HG02763 (cell line): ENCODE measurements at regions not wholly inside any gene's neighbourhood (a gene's known extent, or its start where the extent isn't known, plus 50 kb on each side); places are given as distances from the start of the nearest gene placed in this dataset.
"Not testable (repeated sequence)": the region's sequence is repeated elsewhere in the genome, so short reads cannot be mapped to it uniquely, and the experiment has no call there.

Experiments
- ATAC-seq: cut with Tn5 transposase; IDR thresholded peaks from one replicate; pipeline ENCODE4 v1.9.1; 2021; ENCODE audit warnings: mild to moderate bottlenecking, moderate library complexity; ENCODE audit not compliant: unreplicated experiment

DNA sequence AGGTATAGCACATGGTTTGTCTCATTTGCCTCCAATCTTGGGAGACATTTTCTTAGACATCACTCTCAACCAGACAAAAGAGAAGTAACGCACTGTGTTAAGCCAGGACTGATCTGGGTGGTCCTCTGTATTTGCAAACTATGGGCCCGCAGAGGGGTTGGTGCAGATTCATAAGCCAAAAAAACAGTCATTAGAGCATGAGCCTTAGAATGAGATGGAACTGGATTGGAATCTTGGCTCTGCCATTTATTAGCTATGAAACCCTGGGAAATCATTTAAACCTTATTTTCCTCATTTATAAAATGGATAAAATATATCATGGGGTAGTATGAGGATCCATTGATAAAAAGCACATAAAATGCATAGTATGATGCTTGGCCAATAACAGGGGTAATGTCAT is 213.5 kb upstream of the APCDD1 start:
- no peak for ATAC-seq

DNA sequence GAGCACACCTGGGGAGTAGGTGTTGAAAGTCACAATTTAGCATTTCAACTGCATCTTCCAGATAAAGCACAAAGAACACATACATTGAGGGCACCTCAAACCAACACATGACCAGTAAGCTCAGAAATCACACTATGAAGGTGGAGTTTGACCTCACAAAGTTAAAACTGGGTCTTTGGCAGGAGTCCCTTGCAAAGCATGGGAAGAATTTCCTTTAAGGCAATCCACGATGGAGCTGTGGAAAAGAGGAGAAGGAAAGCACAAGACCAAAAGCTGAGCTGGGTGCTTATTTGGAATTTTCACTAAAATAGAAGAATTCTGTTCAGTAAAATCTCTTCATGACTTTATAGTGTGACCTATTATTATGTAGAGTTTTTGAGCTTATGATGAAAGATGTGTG is 212.9 kb upstream of the APCDD1 start:
- no peak for ATAC-seq

DNA sequence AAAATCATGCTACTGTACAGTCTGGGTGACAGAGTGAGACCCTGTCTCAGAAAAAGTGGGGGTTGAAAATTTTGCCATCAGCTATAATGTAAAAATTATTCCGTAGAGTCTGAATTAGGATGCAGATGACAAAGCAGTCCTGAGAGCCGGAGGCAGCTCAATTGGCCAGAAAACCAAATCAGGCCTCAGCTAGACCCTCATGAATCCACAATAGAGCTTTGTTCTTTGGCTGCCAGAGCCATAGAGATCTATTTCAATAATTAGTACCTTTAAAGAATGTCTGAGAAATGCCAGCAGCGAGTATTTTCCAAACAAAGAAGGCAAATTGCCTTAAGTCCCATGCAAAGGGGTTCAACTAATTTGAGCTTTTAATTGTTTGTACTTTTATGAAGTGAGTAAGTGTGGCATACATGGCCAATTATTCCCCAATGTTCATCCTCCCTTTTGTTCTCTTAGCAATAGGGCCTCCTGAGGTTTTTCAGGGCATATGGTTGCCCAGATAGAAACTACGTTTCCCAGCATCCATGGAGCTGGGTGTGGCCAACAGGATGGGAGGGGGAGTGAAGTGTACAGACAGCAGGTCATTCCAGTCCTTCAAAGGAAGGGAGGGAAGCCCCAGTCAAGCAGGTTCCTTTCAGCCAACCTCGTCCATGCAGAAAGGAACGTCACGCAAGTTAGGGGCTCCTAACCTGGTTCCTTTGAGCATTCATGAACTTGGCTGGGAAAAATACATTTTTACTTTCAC is 211.3 kb upstream of the APCDD1 start:
- no peak for ATAC-seq

DNA sequence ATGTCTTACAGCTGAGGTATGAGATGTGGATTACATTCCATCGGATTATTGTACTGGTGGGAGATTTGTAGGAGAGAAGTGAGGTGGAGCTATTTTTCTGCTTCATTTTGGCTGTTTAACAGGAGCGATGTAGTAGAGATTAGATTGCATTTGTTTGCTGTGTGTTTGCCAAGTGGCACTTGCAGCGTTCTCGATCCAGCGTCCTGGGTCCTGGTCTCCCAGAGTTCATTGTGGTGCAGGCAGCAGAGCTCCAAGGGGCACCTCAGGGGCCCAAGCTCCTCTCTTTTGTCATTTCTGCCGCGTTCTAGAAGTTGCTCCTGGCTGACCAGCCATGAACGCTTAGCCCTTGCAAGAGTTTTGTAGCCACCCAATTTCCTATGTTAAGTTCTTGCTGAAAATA is 210.1 kb upstream of the APCDD1 start:
- no peak for ATAC-seq

DNA sequence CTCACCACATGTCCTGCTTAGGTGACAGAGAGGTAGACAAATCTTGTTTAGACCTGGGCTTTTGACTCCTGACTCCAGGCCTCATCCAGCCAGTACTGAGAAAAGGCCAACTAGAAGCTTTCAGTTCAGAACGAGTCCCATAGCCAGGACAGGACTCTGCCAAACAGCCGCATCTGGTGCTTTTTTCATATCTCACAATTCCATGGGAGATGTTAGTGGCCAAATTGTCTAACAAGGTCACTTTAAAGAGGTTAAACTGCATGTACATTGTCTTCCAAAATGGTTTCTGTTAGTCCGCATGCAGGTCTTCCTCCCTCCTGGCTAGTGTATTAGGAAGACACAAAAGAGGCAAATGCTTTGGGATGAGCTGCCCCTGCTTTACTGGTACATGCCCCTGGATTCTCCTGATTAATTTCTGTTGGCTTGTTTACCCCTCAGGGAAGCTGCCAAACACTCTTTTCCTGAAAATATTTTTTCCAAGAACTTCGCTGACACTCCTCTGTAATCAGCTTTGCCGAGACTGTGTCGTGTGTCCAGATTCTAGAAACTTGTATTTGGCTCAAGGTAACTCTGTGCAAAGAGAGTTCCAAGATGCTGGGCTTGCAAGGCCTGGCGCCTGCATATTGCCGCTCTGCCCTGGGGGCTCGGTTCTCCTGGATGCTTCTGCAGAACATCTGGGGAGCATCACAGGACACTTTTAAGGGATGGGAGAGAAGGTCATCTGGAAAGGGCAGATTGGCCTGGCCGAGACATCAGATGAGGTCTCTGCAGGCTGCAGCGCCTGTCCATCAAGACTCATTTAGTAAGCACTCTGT is 209.2 kb upstream of the APCDD1 start:
- no peak for ATAC-seq

DNA sequence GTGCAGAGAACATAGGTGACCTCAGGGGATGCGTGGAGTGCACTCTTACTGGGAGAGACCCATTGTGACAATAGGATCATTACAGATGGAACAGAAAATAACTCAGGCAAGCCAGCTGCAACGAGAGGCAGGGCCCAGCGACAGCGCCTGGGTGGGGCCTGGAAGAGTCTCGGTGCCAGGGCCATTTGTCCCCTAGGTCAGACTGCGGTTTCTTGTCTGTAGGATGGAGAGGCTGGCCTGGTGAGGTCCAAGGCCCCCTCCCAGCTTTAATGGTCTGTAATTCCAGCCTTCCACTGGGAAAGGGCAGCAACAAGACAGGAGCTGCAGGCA is 208.6 kb upstream of the APCDD1 start:
- ATAC-seq: no peak

DNA sequence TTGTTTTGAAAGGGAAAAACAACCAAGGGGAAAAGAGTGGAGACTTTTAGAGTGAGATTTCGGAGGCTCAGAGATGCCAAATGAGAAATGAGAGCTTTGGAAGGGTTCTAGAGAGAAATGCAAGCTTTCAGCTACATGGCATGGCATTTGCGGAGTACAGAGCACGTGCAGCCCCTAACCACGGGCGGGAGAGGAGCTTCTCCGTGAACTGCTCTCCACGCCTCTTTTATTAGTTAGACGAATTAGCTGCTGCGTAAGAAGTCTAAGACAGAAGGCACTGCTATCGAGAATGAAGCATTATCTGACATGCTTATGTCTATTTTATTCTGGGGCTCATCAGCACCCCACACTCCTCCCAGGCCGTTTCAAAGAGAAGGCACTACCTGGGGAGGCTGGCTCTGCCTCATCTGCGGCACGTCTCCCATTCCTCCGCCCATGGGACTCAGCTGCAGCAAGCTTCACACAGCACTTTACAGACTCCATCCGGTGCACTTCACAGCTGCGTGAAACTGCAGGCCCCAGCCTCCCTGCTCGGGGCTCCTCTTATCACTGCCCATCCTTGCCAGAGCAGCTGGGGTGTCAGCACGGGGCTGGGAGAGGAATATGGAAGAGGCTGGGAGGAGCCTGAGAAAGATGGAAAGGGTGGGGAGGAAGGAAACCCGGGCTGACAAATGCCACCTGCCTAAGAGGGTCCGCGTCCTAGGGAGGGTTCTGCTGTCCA is 207.3 kb upstream of the APCDD1 start:
- ATAC-seq: no peak

DNA sequence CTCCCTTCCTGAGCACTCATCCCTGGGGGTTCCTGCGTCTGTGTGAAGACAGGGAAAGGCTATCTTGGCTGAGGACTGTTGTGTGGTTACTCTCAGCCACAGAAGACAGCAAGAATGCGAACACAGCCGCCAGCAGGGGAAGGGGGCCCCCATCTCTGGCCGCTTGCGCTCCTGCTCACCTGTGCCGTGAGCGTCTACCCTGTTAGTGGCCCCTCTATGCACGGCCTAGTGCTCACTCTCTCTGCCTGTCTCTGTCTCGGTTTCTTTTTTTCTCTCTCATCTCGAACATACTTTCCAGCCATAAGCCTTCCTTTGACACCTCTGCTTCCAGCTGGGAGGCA is 206.7 kb upstream of the APCDD1 start:
- ATAC-seq: no peak

DNA sequence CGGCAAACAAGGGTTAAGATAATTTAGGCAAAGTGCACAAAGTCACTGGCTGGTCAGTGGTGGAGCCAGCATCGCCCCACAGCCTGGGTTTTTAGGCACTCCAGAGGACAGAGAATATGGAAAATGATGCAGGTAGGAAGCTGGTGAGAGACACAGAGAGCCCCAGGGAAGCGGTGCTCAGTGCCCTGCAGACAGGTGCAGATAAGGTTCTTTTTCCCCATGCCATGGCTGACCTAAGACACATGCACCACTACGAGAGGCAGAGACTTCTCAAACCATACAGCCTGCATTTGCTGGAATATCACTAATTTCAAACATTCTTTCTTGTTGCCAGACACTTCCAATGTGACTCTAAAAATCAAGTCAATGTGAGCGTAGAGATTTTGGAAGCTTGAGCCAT is 205.7 kb upstream of the APCDD1 start:
- no peak for ATAC-seq

DNA sequence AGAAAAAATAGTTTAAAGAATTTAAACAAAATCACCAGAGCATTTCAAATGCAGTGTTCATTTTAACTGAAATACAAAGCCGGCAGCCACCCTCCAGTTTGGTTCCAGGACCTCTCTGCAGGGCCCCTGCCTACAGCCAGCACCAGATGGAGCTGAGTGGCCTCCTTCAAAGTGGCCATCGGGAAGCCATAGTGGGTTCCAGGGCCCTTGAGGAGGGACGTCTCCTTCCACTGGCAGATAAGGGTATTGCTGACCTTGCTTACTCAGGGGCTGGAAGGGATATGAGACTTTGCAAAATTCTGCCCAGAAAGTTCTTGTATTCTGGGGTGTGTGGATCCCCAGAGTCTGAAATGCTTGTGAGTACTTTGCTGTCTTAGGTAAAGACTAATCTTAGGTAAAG is 205.2 kb upstream of the APCDD1 start:
- no peak for ATAC-seq

DNA sequence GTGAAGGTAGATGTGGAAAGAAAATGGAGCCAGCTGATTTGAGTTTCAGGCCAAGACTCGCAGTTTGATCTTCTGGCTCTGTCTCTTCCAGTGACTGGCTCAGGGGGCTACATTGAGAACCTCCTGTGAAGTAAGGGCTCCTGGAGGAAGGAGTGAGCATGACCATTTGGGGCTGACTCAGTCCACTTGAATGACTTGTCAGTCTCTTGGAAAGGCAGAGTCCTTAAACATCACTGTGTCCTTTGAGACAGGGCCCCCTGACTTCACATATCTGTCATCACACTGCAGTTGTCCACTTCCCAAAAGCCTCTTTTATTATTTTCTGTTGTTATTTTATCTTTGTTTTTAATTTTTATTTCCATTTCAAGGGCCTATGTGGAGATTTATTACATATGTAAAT is 204.6 kb upstream of the APCDD1 start:
- ATAC-seq: no peak

DNA sequence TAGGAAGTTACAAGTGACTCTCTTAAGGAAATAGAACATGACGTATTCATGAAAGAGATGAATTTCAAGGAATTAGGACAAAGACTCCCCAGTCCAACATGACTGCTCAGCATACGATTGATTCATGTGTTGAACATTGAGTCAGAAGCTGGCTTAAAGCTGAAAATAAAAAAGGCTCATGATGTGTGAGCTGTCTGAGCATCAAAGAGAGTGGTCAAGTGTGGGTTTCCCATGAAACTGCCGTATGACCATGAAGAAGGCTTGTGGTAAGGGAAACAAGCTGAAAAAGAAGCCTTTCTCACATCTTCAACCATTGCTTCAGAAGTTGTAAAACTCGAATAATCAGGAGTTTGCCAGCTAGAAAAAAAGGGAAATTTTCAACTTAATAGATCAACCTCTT is 201.9 kb upstream of the APCDD1 start:
- ATAC-seq: no peak

DNA sequence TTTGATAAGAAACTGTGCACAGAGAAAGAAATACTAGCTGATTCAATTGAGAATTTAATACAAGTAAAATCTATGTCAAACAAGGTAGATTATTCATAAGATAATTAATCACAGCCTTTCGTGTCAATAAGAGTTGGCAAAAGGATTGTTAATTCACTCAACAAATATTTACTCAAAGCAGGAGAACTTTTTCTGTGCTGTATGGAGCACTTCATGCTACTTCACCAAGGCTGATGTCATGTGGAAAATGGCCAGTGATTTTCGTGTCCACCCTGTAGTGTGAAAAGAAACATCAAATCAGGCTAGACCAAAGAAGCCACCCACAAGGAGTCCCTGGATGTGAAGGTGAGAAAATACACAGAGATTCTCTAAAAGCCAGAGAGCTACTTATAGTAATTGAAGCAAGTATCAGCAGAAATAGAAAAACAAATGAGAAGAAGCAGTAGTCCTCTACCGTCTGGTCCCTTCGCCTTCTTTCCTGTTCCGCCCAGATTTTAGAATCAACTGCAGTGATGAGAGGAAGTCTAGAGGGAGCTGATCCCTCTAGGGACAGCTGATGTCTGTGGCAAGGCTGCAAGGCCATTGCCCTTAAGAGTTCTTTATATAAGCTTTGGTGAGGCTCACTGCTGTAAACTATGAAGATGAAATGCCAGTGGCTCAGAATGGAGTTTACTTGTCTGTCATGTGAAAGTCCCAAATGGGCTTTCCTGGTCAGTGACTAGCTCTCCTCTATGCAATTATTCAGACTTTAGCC is 201.3 kb upstream of the APCDD1 start:
- no peak for ATAC-seq

DNA sequence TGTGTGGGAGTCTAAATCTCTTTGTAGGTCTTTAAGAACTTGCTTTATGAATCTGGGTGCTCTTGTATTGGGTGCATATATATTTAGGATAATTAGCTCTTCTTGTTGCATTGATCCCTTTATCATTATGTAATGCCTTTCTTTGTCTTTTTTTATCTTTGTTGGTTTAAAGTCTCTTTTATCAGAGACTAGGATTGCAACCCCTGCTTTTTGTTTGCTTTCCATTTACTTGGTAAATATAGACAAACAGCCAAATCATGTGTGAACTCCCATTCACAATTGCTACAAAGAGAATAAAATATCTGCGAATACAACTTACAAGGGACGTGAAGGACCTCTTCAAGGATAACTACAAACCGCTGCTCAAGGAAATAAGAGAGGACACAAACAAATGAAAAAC is 198.2 kb upstream of the APCDD1 start:
- ATAC-seq: not testable (repeated sequence)

DNA sequence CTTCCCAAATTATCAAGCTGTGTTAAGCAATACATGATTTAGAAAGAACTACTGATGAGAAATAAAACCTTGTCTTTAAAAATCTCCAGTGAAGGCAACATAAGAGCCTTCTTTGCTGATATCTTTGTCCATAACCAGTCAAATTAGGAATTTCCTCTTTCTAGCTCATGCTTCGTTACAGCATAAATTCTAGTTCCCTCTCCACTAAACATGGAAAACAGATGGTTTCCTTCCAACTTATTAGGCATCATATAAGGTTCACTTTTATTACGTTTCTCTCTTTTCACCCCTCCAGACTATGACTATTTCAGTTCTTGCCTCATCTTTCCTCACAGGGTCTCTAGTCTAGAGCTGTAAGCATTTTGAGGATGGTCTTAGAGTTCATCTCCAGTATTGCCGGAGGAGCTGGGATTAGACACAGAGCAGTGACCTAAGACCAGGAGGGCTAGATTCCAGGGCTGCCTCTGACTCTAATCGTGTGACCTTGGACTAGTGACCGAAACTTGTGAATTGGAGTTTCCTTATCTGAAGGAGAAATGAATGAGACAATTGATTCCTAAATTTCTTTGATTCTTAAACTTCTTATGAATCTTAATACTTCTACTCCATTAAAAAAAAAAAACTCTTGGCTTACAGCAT is 195.5 kb upstream of the APCDD1 start:
- no peak for ATAC-seq

DNA sequence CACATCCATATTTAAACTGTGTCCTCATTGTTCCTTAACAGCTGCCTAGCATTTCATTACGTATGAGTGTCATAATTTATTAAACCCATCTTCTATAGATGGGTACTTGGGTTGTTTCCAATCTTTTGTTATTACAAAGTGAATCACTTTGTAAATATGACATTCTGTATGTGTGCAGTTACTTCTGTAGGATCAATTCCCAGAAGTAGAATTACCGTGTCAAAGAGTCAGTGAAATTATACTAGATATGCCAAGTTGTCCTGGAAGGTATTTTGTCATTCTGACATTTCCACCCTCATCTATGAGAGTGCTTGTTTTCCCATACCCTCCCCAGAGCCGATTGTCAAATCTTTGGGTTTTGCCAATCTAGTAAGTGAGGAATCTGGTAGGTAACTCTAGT is 194.5 kb upstream of the APCDD1 start:
- ATAC-seq: no peak

DNA sequence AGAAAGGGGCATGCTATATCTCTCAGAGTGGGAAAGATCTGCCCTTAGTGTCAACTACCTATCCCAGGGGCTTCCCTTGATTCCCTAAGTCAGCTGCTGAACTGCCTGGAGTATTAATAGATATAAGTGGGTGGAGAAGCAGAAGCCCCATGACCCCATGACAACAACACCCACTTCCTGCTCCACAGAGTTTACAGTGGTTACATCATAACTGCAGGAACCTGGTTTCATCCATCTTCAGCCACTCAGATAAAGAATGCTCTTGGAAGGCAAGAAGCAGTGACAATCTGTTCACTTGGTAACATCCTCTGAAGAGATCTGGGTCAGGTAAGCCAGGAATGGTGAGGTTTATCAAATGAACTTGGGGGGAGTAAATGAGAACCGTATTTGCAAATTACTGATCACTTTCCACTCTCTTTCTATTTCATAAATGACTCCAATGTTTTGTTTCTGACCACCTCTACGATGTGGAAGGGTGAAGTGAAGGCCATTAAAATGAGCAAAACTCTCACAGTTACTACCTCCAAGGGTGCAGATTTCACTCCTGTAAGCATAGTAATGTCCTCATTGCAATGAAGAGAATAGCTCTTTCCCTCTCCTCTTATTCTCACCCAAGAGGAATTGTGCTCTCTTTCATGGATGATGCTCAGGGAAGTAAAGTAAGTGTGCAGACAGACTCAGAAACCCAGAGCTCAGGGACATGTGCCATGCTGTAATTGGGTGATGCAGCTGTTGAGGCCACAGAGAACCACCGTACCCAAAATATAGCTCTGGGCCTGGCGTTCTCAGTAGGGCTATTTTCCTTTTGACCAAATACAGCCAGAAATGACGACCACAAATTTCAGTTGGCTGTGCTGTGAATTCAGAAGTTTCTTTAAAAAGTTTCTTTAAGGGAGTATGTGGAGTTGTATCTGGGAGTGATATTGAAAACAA is 192.8 kb upstream of the APCDD1 start:
- no peak for ATAC-seq

DNA sequence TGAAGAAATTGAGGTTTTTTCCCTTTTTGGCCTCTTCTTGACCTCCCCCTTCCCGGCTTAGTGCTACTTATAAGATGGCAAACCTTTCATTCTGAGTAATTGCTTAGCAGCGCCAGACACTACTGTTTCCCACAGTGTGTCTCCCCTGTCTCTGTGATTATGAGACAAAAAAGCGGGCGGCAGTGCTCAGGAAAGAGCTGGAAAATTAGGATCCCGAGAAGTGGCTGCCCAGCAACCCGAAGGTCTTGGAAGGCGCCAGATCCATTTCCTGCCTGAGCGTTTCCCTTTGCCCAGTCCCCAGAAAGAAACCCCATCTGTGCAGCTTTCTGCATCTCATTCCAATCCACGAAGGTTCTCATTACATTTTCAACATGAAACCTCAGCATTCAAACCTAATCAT is 191.9 kb upstream of the APCDD1 start:
- no peak for ATAC-seq

DNA sequence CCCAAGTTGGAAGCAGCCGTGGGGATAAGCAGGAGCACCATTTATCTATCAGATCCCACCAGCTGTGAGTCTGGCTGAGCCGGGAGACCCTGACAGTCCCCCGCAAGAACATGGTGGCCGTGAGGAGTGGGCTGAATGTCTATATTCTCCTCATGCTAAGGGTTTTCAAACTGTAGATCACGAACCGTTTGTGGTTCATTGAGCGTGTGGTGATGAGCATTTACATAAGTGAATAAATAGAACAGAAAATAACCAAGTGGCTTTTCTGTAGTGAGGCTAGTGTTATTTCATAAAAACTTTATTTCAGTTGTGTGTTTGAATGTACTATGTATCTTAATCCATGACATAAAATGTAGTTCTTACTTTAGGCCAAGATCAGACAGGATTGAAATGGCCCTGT is 190.2 kb upstream of the APCDD1 start:
- no peak for ATAC-seq
